BJ (cell line): ENCODE measurements at regions not wholly inside any gene's neighbourhood (a gene's known extent, or its start where the extent isn't known, plus 50 kb on each side); places are given as distances from the start of the nearest gene placed in this dataset.

Experiments
- CTCF ChIA-PET: fragments of 350-600 bp; formaldehyde crosslinking; extraction: SDS; loops from one replicate; lab custom pipeline; 2021; ENCODE audit warnings: antibody characterized with exemption, inconsistent platforms; lab: Yijun Ruan, JAX
- POLR2A ChIA-PET: fragments of 300-600 bp; sonication (Branson Sonifier 250); formaldehyde crosslinking; extraction: SDS; loops from one replicate; lab custom pipeline; 2021; ENCODE audit warnings: antibody characterized with exemption; lab: Charles Lee
- DNase-seq: peaks from one replicate; pipeline ENCODE4 v3.0.0-alpha.2; 2011; ENCODE audit warnings: low read depth
- H3K27me3 ChIP-seq: 2 replicates; pipeline ENCODE4 v1.6.0; 2011; ENCODE audit warnings: low read length; ENCODE audit not compliant: control insufficient read depth, insufficient read depth
- H3K36me3 ChIP-seq: 2 replicates; pipeline ENCODE4 v1.5.1; 2011; ENCODE audit warnings: low read length; ENCODE audit not compliant: control insufficient read depth, insufficient read depth
- H3K4me3 ChIP-seq: 2 replicates; pipeline ENCODE4 v1.5.1; 2011; ENCODE audit warnings: low read depth, mild to moderate bottlenecking, control low read depth, low read length
- CTCF ChIP-seq: IDR thresholded peaks from 2 replicates; pipeline ENCODE4 v1.5.1; 2011; ENCODE audit warnings: low read depth, mild to moderate bottlenecking, control low read depth, inconsistent platforms, low read length, moderate library complexity; ENCODE audit not compliant: insufficient read depth

- H3K36me3 ChIP-seq: no peaks in the 10 kb centered on the region
- POLR2A ChIA-PET: no interaction called here
- H3K4me3 ChIP-seq: no peak overlapping the region
- TF ChIP-seq CTCF: no peak
- no peaks in the 10 kb centered on the region for H3K27me3 ChIP-seq
- no peak for DNase-seq
- CTCF ChIA-PET: no interaction called here
Measured at GRCh38 chr14:44287858-44288257, 219.2 kb downstream of the FSCB start.

GRCh38 chr14:44286201-44286600 lies 220.9 kb downstream of the FSCB start:
- no peak for TF ChIP-seq CTCF
- H3K4me3 ChIP-seq: no peak overlapping the region
- H3K27me3 ChIP-seq: no peaks in the 10 kb centered on the region
- DNase-seq: no peak
- no peaks in the 10 kb centered on the region for H3K36me3 ChIP-seq
- POLR2A ChIA-PET: no interaction called here
- CTCF ChIA-PET: no interaction called here

GRCh38 chr14:44283836-44284235 lies 223.2 kb downstream of the FSCB start:
- Histone ChIP-seq H3K27me3 (no peaks in the 10 kb centered on the region), H3K4me3 (no peak overlapping the region), H3K36me3 (no peaks in the 10 kb centered on the region)
- POLR2A ChIA-PET: no interaction called here
- DNase-seq: no peak
- no peak for TF ChIP-seq CTCF
- CTCF ChIA-PET: no interaction called here

GRCh38 chr14:44279357-44279756 lies 227.7 kb downstream of the FSCB start:
- no peaks in the 10 kb centered on the region for H3K27me3 ChIP-seq
- no peak for DNase-seq
- H3K4me3 ChIP-seq: no peak overlapping the region
- CTCF ChIA-PET: no interaction called here
- no peak for TF ChIP-seq CTCF
- no peaks in the 10 kb centered on the region for H3K36me3 ChIP-seq
- POLR2A ChIA-PET: no interaction called here

- DNase-seq: no peak
- POLR2A ChIA-PET: no interaction called here
- H3K4me3 ChIP-seq: no peak overlapping the region
- H3K27me3 ChIP-seq: no peaks in the 10 kb centered on the region
- no peaks in the 10 kb centered on the region for H3K36me3 ChIP-seq
- TF ChIP-seq CTCF: no peak
- CTCF ChIA-PET: no interaction called here
Measured at GRCh38 chr14:44271637-44272036, 235.4 kb downstream of the FSCB start.
